PC-9 (cell line): ENCODE measurements at regions not wholly inside any gene's neighbourhood (a gene's known extent, or its start where the extent isn't known, plus 50 kb on each side); places are given as distances from the start of the nearest gene placed in this dataset.

Experiments
- BruUV-seq: library from RNA; stranded (reverse); fragments of 400-500 nt; replicated peaks from 2 replicates; lab custom pipeline; 2021; lab: Mats Ljungman, UMichigan
- CTCF ChIA-PET: fragments of 300-600 bp; sonication (Branson Sonifier 250); formaldehyde crosslinking; loops from one replicate; lab custom pipeline; 2022; ENCODE audit warnings: antibody characterized with exemption; lab: Charles Lee
- POLR2A ChIA-PET: fragments of 300-600 bp; sonication (Branson Sonifier 250); formaldehyde crosslinking; loops from one replicate; lab custom pipeline; 2022; ENCODE audit warnings: antibody characterized with exemption; ENCODE audit not compliant: unreplicated experiment; lab: Charles Lee
- DNase-seq, 2 experiments: peaks; one replicate each; pipeline versions ENCODE4 v3.0.0 to v3.0.0-alpha.2; 2015 to 2022; ENCODE audit warnings: mixed read lengths in 1 of 2
- H2AFZ ChIP-seq: fragments of 200-600 bp; sonication (generic); 2 replicates; pipeline ENCODE4 v1.8.1; 2017; ENCODE audit warnings: antibody characterized with exemption
- H3F3A ChIP-seq: fragments of 200-600 bp; sonication (generic); 2 replicates; pipeline ENCODE4 v1.8.1; 2017; ENCODE audit warnings: antibody characterized with exemption, mild to moderate bottlenecking, low read depth; ENCODE audit not compliant: insufficient read depth
- H3K27ac ChIP-seq: fragments of 200-600 bp; sonication (generic); 2 replicates; pipeline ENCODE4 v1.6.1; 2016; ENCODE audit warnings: mixed run types
- H3K27me3 ChIP-seq: fragments of 200-600 bp; sonication (generic); 2 replicates; pipeline ENCODE4 v1.6.1; 2016; ENCODE audit warnings: low read depth, mixed run types; ENCODE audit not compliant: insufficient read depth
- H3K36me3 ChIP-seq: fragments of 200-600 bp; sonication (generic); 2 replicates; pipeline ENCODE4 v1.6.1; 2016; ENCODE audit warnings: low read depth, mixed run types
- H3K4me1 ChIP-seq: fragments of 200-600 bp; sonication (generic); replicated peaks from 2 replicates; pipeline ENCODE4 v1.6.1; 2016; ENCODE audit warnings: mixed run types; ENCODE audit not compliant: insufficient read depth
- H3K4me2 ChIP-seq: fragments of 200-600 bp; sonication (generic); 2 replicates; pipeline ENCODE4 v1.6.1; 2017; ENCODE audit warnings: mixed run types
- H3K4me3 ChIP-seq: fragments of 200-600 bp; sonication (generic); 2 replicates; pipeline ENCODE4 v1.6.1; 2016; ENCODE audit warnings: mixed run types
- H3K79me2 ChIP-seq: fragments of 200-600 bp; sonication (generic); 2 replicates; pipeline ENCODE4 v1.6.1; 2017; ENCODE audit warnings: low read depth, mixed run types
- H3K9me2 ChIP-seq: fragments of 200-600 bp; sonication (generic); 2 replicates; pipeline ENCODE4 v1.8.1; 2017; ENCODE audit warnings: mild to moderate bottlenecking; ENCODE audit not compliant: insufficient read depth
- H3K9me3 ChIP-seq: fragments of 200-600 bp; sonication (generic); 2 replicates; pipeline ENCODE4 v1.8.1; 2016; ENCODE audit warnings: low read depth; ENCODE audit not compliant: insufficient read depth
- H4K20me1 ChIP-seq: fragments of 200-600 bp; sonication (generic); 2 replicates; pipeline ENCODE4 v1.8.1; 2017; ENCODE audit not compliant: insufficient read depth
- CTCF ChIP-seq: fragments of 200-600 bp; sonication (generic); conservative IDR thresholded peaks from 2 replicates; pipeline ENCODE4 v1.6.1; 2017; ENCODE audit warnings: mixed run types, antibody characterized with exemption, mild to moderate bottlenecking, moderate library complexity
- EZH2 ChIP-seq: fragments of 200-600 bp; sonication (generic); IDR thresholded peaks from 2 replicates; pipeline ENCODE4 v1.8.0; 2017; ENCODE audit warnings: antibody characterized with exemption, low read depth
- intact Hi-C: fragments of 100-400 bp; cut with micrococcal nuclease; formaldehyde crosslinking; loops from one replicate; pipeline ENCODE4 v1.10.0; 2022; ENCODE audit not compliant: unreplicated experiment

GRCh38 chr6:115873901-115874300, 186.8 kb downstream of the FRK start:
- ChIA-PET POLR2A (no interaction called here), CTCF (no interaction called here)
- H3K27me3 ChIP-seq = no peaks in the 10 kb centered on the region
- H3K79me2 ChIP-seq = no peaks in the 10 kb centered on the region
- H3K36me3 ChIP-seq = no peaks in the 10 kb centered on the region
- H3K9me2 ChIP-seq = no peaks in the 10 kb centered on the region
- H3K27ac ChIP-seq = no peak overlapping the region
- no TSS peak for BruUV-seq
- no peak overlapping the region for H3K4me3 ChIP-seq
- H4K20me1 ChIP-seq = no peaks in the 10 kb centered on the region
- no peak for DNase-seq
- no peak for TF ChIP-seq CTCF
- no peak for TF ChIP-seq EZH2
- H2AFZ ChIP-seq = no peak overlapping the region
- H3F3A ChIP-seq = no peaks in the 10 kb centered on the region
- intact Hi-C loops = no loop called here
- no peaks in the 10 kb centered on the region for H3K4me1 ChIP-seq
- no peaks in the 10 kb centered on the region for H3K9me3 ChIP-seq
- H3K4me2 ChIP-seq = no peak overlapping the region

GRCh38 chr6:115870464-115870863, 190.2 kb downstream of the FRK start:
- TF ChIP-seq EZH2 = no peak
- TF ChIP-seq CTCF = no peak
- ChIA-PET CTCF (no interaction called here), POLR2A (no interaction called here)
- DNase-seq = no peak
- Histone ChIP-seq H3K4me3 (no peak overlapping the region), H3K4me1 (no peaks in the 10 kb centered on the region), H3K27ac (no peak overlapping the region), H3K9me3 (no peaks in the 10 kb centered on the region), H3K36me3 (no peaks in the 10 kb centered on the region), H3K27me3 (no peaks in the 10 kb centered on the region), H3K79me2 (no peaks in the 10 kb centered on the region), H2AFZ (no peak overlapping the region), H3K9me2 (no peaks in the 10 kb centered on the region), H3K4me2 (no peak overlapping the region), H4K20me1 (no peaks in the 10 kb centered on the region), H3F3A (no peaks in the 10 kb centered on the region)
- no TSS peak for BruUV-seq
- intact Hi-C loops = no loop called here

- H3K4me1 ChIP-seq = no peaks in the 10 kb centered on the region
- H3K27me3 ChIP-seq = no peaks in the 10 kb centered on the region
- no peaks in the 10 kb centered on the region for H3K9me2 ChIP-seq
- POLR2A ChIA-PET = no interaction called here
- no peak overlapping the region for H2AFZ ChIP-seq
- H4K20me1 ChIP-seq = no peaks in the 10 kb centered on the region
- TF ChIP-seq CTCF (no peak), EZH2 (no peak)
- H3K79me2 ChIP-seq = no peaks in the 10 kb centered on the region
- no TSS peak for BruUV-seq
- no peak overlapping the region for H3K4me3 ChIP-seq
- intact Hi-C loops = no loop called here
- DNase-seq = no peak
- no peak overlapping the region for H3K27ac ChIP-seq
- no peaks in the 10 kb centered on the region for H3K36me3 ChIP-seq
- no peaks in the 10 kb centered on the region for H3K9me3 ChIP-seq
- no peak overlapping the region for H3K4me2 ChIP-seq
- H3F3A ChIP-seq = no peaks in the 10 kb centered on the region
- CTCF ChIA-PET = no interaction called here
These were observed 194.8 kb downstream of the FRK start for GRCh38 chr6:115865914-115866313.
